ENCODE measurements at regions not wholly inside any gene's neighbourhood (a gene's known extent, or its start where the extent isn't known, plus 50 kb on each side); places are given as distances from the start of the nearest gene placed in this dataset.

DNA sequence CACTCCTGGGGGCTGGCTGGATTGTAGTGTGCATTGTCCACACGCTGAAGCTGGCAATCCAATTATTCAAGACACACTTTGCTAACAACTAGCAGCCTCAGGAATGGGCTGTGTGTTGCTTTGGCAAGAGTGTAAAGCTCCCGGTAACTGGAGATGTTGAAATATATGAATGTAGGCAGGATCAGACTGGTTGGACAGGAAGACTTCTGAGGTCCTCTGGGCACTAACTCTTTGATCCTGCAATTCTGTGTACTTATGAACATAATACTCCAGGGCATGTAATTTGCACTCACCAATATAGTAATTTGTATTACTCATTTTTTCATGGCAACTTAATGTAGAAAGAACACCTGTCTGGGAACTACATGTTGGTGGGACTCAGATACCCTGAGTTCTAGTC lies 106.7 kb upstream of the SLC28A3 start:
- no peak for DNase-seq (ENCODE audit: extremely low read depth in 1 of 2, low read depth in 1 of 2)

DNA sequence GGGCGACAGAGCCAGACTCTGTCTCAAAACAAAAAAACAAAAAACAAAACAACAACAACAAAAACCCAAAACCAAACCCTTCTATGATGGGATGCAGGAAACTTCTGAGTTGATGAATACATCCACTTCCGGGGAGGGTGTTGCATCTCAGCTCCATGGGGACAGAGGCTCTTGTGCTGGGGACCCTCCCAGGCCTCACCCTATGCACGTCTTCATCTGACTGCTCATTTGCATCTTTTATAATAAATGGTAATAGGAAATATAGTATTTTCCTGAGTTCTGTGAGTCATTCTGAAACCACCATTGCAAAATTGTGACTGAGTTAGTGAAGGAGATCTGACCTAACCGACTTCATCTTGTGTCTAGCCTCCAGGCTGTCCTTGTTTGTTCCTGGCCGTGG lies 109.5 kb upstream of the SLC28A3 start:
- no peak for DNase-seq (ENCODE audit: extremely low read depth in 1 of 2, low read depth in 1 of 2)

DNA sequence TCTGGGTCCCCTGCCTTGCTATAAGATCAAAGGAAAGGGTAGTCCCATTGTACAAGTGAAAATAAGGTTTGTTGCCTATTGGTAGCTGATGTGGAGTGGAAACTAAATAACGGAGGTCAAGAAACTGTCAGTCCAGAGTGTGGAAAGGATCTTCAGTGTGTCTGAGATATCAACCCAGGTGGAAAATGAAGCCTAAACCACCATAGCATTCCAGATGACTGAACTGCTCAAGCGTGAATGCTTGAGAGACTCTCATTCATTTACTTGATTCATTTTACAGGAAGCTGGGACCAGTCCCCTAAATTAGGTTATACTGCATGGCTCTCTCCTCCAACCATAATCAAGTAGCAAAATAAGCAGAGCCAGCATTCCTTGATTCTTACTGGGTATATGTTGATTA lies 116.0 kb upstream of the SLC28A3 start:
- DNase-seq (ENCODE audit: extremely low read depth in 1 of 2, low read depth in 1 of 2) = no peak

GRCh38 chr9:84460695-84461094 lies 120.1 kb upstream of the SLC28A3 start:
- DNase-seq (ENCODE audit: extremely low read depth in 1 of 2, low read depth in 1 of 2) = no peak

GRCh38 chr9:84463272-84463671 lies 122.7 kb upstream of the SLC28A3 start:
- DNase-seq (ENCODE audit: extremely low read depth in 1 of 2, low read depth in 1 of 2) = no peak

- DNase-seq (ENCODE audit: extremely low read depth in 1 of 2, low read depth in 1 of 2) = no peak
Measured at GRCh38 chr9:84466580-84467285, 126.2 kb upstream of the SLC28A3 start.

- no peak for DNase-seq (ENCODE audit: extremely low read depth in 1 of 2, low read depth in 1 of 2)
Measured at GRCh38 chr9:84471816-84472215, 131.3 kb upstream of the SLC28A3 start.

- DNase-seq (ENCODE audit: extremely low read depth in 1 of 2, low read depth in 1 of 2) = no peak
Measured at GRCh38 chr9:84478996-84479395, 138.4 kb upstream of the SLC28A3 start.

GRCh38 chr9:84480071-84480470 lies 139.5 kb upstream of the SLC28A3 start:
- no peak for DNase-seq (ENCODE audit: extremely low read depth in 1 of 2, low read depth in 1 of 2)

GRCh38 chr9:84481231-84481630 lies 140.7 kb upstream of the SLC28A3 start:
- no peak for DNase-seq (ENCODE audit: extremely low read depth in 1 of 2, low read depth in 1 of 2)

GRCh38 chr9:84481636-84482218 lies 141.2 kb upstream of the SLC28A3 start:
- DNase-seq (ENCODE audit: extremely low read depth in 1 of 2, low read depth in 1 of 2) = no peak

DNA sequence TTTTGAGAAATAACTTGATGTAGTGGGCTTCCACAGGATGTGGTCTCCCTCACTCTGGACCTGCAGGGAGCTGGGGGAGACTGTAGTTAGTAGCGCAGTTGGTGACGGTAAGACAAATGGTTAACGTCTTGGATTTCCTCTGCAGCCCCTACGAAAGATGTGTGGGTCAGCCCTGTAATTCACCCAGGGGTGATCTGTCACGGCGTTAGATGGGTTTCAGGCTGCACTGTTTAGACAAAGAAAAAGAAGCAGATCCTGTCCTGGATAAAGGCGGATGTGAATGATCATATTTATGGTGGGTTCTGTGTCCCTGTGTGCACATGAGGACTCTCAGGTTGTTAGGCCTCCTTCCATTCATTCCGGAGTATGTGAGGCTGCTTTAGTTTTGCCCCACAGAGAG lies 142.0 kb upstream of the SLC28A3 start:
- DNase-seq (ENCODE audit: extremely low read depth in 1 of 2, low read depth in 1 of 2) = no peak

DNA sequence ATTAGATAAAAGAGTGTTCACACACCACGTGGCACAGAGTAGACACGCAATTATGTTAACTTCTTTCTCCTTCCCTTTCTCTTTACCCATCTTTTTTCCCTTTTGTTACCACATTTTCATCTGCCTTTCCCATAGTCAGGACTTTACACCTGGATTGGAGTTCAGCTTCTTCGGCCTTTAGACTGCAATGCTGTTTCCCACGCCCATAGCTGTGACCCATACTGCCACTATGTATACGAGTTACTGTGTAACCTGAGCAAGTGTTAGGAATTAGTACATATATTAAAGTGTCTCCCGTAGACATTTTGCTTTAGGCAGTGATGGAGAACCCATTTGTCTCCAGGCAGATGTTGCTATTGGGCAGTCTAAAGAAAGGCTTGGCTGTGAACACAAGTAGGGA lies 143.6 kb upstream of the SLC28A3 start:
- DNase-seq (ENCODE audit: extremely low read depth in 1 of 2, low read depth in 1 of 2) = no peak

DNA sequence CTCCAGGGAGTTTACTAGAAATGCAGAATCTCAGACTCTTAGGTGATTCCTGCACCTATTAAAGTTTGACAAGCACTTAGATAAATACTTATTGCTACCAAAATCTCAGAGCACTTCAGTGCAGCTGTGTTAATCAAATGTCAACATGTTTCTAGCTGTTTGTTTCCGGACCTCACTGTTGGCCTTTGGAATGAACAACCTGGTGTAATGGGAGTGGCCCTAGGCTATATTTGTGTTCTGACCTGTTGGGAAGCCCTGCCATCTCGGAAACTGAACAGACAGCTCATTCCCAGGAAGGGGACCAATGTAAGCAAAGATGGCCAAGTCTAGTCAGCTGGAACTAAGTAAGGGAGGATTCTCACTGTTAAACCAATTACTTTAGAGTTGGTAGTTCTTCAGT lies 145.0 kb upstream of the SLC28A3 start:
- no peak for DNase-seq (ENCODE audit: extremely low read depth in 1 of 2, low read depth in 1 of 2)

DNA sequence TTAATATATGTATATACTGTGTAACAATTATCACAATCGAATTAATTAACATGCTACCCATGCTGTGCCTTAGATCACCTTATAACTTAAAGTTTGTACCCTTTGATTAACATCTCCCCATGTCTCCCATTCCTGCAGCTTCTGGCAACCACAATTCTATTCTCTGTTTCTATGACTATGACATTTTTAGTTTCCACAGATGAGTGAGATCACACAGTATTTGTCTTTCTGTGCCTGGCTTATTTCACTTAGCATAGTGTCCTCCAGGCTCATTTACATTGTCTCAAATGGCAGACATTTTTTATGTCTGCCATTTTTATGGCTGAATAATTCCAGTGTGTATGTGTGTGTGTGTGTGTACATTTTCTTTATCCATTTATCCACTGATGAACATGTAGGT lies 146.1 kb upstream of the SLC28A3 start:
- no peak for DNase-seq (ENCODE audit: extremely low read depth in 1 of 2, low read depth in 1 of 2)

DNA sequence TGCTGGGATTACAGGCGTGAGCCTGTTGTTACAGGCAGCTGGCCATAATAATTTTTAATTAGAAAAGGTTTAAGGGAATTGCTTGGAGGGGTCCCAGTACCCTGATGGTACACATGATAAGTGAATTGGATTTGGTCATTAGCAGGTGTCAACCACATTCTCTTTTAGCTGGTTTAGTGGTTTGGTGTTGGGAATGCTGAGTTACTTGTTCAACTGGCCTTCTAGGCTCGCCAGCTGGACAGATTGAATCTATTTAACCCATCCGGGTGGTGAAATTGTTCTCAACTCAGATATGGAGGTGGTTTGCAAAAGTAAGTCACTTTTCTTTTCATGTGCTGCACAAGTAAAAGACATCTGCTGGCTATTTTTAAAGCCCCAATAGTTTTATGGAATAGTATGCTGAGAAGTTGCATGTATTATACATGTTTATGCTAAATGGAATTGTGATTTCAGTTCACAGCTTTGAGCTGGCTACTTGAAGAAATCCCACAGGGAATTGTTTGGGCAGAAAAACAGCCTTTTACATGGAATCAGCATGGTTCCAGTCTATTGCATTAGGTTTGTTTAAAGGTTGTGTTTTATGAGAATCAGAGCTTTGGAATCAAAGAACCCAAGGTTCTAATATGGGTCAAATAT lies 149.8 kb upstream of the SLC28A3 start:
- no peak for DNase-seq (ENCODE audit: extremely low read depth in 1 of 2, low read depth in 1 of 2)

DNA sequence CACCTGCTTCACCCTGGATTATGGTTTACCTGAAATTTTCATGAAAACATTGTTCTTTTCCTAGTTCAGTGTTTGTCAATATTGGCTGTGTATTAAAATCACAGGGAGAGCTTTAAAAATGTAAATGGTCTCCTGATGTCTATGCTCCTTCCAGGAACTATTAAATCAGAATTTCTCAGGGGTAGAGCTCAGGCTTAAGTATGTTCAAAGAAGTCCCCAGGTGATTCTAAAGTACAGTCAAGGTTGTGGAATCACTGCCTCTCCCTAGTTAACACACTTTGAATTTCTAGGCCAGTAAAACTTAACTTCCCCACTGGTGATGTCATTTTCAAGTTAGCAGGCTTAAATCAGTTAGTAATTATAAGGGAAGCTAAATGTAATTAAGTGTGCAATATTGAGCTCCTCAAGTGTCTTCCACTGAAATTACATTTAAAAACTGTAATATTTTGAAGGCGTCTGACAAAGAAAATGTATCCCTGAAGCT lies 150.3 kb upstream of the SLC28A3 start:
- DNase-seq (ENCODE audit: extremely low read depth in 1 of 2, low read depth in 1 of 2) = no peak

DNA sequence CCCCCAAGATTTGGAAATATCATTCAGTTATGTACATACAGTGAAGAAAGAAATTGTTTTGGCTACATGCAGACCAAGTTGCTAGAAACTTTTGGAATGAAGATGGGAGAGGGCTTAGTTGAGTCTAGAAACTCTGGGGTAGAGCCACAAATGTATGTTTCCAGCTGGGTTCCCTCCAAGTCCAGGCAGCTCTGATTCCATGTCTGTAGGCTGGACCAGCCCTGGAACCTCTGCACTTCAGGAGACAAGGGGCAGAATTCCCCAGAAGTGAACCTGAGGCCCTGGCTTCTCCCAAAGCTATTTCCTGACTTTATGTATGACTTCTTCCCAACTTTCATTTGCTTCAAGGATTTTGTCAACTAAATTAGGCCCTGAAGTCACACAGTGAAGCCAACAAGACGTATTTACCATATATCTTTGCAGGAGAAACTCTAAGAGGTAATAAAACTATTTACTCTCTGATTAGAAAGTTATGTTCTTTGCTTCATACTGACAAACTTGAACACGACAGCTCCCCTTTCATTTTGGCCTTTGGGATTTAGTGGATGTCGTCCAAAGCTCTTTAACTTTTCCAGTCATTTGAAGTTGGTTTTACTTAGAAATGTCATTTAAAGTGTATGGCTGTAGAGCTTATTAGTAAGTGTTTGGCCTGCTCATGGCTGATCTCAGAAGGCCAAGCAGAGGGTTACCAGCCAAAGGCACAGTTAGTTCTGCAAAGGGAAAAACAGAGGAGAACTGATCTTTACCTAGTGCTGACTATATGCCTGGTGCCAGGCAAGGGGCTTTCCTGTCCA lies 152.0 kb upstream of the SLC28A3 start:
- DNase-seq (ENCODE audit: extremely low read depth in 1 of 2, low read depth in 1 of 2) = no peak

DNA sequence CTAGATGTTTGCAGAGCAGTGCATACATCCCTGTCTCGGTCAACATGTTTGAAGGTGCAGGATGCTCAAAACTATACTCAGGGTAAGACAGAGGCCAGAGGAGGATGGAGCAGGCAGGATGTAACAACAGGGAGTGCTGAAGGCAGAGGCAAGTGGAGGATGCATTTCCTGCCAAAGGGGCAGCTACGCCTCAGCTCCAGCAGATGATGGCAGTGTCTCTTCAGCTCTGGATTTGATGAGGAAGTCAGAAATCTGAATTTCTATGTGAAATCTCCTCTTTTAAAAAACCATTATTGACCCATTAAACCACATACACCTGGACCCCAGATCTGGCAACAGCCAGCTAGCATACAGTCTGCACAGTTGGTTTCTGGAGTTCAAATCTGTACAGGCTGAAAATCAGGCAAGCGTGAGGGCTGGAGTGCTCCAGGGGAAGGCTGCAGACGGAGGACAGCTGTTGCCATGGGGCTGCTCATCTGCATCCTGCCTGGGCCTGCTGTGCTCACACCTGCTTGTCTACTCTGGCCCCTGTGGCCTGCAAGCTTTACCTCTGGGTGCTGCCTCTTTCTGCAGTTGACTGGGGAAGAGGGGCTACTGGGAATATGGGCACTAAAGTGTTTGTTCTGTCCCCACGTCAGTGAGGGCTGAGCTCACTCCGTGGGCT lies 152.9 kb upstream of the SLC28A3 start:
- no peak for DNase-seq (ENCODE audit: extremely low read depth in 1 of 2, low read depth in 1 of 2)

- no peak for DNase-seq (ENCODE audit: extremely low read depth in 1 of 2, low read depth in 1 of 2)
Measured at GRCh38 chr9:84499969-84500582, 159.5 kb upstream of the SLC28A3 start.

DNA sequence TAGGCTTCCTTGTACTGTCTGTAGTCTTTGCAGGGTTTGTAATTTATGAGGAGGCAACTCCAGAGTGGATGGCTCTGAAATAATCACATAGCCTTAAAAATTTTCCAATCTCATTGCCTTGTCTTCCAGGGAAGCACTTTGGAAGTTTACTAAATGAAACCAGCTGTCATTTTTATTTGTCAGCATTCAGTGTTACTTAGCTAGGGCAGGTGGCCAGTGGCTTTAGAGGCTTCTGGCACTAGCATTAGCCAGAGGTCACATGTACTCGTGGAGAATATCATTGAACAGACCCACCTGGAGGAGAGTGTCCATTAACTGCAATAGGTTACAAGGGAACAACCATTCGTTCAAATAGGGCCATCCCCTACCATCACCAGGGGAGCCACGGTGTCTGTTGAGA lies 160.3 kb upstream of the SLC28A3 start:
- no peak for DNase-seq (ENCODE audit: extremely low read depth in 1 of 2, low read depth in 1 of 2)

Data from activated CD8-positive, alpha-beta memory T cell treated with anti-CD3 and anti-CD28 coated beads for 1 hour (primary cell).